22Rv1 (cell line): ENCODE measurements at regions not wholly inside any gene's neighbourhood (a gene's known extent, or its start where the extent isn't known, plus 50 kb on each side); places are given as distances from the start of the nearest gene placed in this dataset.

Experiments
- H3K27ac ChIP-seq: fragments of 450-650 bp; 2 replicates; pipeline ENCODE4 v1.5.1; 2017
- CTCF ChIP-seq: fragments of 450-650 bp; IDR thresholded peaks from 2 replicates; pipeline ENCODE4 v1.5.1; 2017; ENCODE audit warnings: mild to moderate bottlenecking
- ZFX ChIP-seq: fragments of 450-650 bp; IDR thresholded peaks from 2 replicates; pipeline ENCODE4 v1.6.1; 2017; ENCODE audit warnings: antibody characterized with exemption, borderline replicate concordance

GRCh38 chr7:24227068-24227467 is 56.9 kb upstream of the NPY start:
- H3K27ac ChIP-seq, result no peak overlapping the region
- TF ChIP-seq CTCF, result no peak
- no peak for TF ChIP-seq ZFX

DNA sequence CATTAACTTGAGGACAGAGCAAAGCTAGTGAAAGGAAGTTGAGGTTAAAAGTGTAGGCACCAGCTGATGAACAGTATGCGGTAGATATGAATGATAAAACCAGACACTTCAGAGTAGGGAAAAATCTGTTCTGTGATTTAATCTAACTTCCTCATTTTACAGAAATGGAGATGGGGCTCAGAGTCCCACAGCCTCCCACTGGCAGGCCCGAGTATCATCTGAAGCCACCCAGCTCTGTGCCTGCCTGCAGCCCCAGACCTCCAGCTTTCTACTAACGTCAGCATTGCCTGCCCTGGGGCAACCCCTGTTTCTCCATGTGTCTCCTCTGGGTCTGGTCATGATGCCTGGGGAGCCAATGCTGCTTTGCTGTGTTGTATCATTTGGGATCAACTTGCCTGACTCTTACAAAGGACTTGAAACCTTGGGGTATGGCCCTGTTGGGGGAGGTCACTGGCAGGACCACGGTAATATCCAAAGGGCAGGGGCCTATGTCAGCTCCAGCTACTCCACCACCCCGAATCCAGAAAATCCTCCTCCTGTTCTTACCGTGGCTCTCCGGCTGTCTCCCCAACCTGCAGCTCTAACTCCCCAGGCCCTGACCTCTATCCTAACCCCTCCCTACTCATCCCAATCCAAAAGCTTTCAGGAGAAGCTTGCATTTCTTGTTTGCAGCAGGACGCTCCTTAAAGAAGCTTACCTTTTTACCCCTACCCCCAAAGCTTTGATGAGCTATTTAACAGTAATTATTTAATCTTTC is 56.2 kb upstream of the NPY start:
- H3K27ac ChIP-seq, result no peak overlapping the region
- TF ChIP-seq CTCF, result no peak
- TF ChIP-seq ZFX, result no peak

DNA sequence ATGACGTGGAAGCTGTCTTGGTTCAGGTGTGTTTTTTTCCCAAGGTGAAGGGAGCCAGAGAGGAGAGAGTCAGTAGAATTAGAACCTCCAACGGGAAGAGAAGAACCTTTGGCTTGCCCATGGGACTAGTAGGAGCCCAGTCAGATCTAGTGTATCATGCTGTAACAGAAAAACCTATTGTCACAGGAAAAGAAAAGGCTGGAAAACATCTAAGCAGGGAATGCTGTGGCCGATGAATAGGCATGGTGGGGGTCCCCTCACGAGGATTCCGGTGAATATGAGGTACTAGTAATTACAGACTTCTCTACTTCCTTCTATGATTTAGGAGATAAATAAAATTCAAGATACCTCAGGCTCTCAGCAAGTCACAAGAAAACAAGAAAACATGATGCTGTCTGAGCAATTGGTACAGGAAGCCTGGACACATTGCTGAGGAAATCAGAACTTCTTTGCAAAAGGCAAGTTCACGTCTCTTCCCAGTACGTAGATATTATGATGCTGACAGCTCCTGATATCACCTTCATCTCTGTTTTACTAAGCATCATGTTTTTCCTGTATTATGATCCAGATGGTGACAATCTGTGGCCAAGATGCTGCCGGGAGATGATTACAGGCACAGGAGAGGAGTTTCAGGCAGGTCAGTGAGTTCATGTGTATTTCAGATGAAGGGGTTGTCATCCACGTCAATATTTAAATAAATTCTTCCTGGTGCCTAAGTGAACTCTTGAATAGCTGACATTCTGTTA is 54.3 kb upstream of the NPY start:
- TF ChIP-seq ZFX (no peak), CTCF (no peak)
- H3K27ac ChIP-seq, result no peak overlapping the region

GRCh38 chr7:24231493-24231892 is 52.5 kb upstream of the NPY start:
- no peak for TF ChIP-seq ZFX
- no peak for TF ChIP-seq CTCF

DNA sequence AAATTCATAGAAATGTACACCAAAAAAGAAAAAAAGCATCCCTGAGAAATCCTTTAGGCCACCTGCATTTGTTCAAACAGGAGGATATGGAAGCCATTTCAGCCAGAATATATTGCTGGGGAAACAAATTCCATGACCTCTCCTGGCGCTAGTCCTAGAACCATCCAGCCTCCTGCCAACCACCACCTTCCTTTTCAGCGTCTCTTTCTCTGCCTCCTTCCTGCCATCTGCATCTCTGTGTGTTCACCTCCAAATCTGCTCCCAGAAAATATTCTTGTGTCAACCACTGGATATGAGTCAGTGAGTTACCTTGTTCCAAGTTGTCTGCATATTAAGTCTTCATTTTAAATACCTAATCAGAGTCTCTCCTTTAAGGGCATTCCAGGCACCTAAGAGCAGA is 50.6 kb upstream of the NPY start:
- TF ChIP-seq CTCF, result no peak
- no peak for TF ChIP-seq ZFX
- no peak overlapping the region for H3K27ac ChIP-seq

More at GRCh38 chr7:24231493-24231892, 52.5 kb upstream of the NPY start:
- no peak overlapping the region for H3K27ac ChIP-seq
